GM19438 (cell line): ENCODE measurements at regions not wholly inside any gene's neighbourhood (a gene's known extent, or its start where the extent isn't known, plus 50 kb on each side); places are given as distances from the start of the nearest gene placed in this dataset.
"Not testable (repeated sequence)": the region's sequence is repeated elsewhere in the genome, so short reads cannot be mapped to it uniquely, and the experiment has no call there.

Source experiments
- ATAC-seq: cut with Tn5 transposase; IDR thresholded peaks from one replicate; pipeline ENCODE4 v1.9.1; 2021; ENCODE audit warnings: low read depth; ENCODE audit not compliant: unreplicated experiment

GRCh38 chr16:29311461-29312344, 94.8 kb downstream of the NPIPB11 start:
- ATAC-seq = no peak

- ATAC-seq = no peak
Observed at GRCh38 chr16:29310852-29311314, 95.6 kb downstream of the NPIPB11 start.

- ATAC-seq = not testable (repeated sequence)
Observed at GRCh38 chr16:29310243-29310642, 96.3 kb downstream of the NPIPB11 start.

DNA sequence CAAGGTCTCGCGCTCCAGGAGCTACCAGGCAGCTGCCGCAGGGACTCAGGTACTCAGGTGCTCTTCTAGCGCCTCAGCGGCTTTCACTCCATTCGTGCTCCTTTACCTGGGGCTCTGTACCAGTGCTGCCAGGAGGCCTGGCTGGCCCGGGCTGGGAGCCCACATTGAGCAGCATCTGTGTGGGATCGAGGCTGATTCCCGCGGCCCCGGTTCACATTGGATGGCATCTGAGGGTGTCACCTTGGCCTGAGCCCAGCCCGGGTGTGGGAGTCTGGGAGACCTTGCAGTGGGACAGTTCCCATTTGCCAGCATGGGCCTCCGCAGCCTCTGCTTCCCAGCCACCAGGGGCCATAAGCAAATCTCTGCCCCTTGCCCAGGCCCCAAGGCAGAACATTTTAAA, 96.9 kb downstream of the NPIPB11 start:
- ATAC-seq = not testable (repeated sequence)

DNA sequence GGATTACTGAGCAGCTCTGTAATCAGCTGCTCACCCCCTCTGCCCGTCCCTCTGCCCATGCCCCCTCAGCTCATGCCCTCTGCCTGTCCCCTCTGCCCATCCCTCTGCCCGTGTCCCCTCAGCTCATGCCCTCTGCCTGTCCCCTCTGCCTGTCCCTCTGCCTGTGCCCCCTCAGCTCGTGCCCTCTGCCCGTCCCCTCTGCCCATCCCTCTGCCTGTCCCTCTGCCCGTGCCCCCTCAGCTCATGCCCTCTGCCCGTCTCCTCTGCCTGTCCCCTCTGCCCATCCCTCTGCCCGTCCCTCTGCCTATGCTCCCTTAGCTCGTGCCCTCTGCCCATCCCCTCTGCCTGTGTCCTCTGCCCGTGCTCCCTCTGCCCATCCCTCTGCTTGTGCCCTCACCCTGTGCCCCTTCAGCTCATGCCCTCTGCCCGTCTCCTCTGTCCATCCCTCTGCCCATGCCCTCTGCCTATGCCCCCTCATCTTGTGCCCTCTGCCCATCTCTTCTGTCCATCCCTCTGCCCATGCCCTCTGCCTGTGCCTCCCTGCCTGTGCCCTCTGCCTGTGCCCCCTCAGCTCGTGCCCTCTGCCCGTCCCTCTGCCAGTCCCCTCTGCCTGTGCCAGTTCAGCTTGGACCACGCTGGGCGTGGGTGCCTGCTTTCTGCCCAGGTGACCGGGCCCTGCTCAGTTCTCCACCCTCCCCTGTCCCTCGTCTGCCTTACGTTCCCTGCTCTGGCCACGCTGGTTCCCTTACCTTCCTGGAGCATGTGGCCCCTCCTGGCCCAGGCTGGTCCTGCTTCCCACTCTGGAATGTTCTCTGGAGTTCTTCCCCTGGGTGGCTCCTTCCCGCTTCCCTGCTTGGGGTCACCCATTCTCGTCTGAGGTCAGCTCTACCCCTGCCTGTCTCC, 97.6 kb downstream of the NPIPB11 start:
- no peak for ATAC-seq

GRCh38 chr16:29307598-29308507, 98.7 kb downstream of the NPIPB11 start:
- no peak for ATAC-seq

DNA sequence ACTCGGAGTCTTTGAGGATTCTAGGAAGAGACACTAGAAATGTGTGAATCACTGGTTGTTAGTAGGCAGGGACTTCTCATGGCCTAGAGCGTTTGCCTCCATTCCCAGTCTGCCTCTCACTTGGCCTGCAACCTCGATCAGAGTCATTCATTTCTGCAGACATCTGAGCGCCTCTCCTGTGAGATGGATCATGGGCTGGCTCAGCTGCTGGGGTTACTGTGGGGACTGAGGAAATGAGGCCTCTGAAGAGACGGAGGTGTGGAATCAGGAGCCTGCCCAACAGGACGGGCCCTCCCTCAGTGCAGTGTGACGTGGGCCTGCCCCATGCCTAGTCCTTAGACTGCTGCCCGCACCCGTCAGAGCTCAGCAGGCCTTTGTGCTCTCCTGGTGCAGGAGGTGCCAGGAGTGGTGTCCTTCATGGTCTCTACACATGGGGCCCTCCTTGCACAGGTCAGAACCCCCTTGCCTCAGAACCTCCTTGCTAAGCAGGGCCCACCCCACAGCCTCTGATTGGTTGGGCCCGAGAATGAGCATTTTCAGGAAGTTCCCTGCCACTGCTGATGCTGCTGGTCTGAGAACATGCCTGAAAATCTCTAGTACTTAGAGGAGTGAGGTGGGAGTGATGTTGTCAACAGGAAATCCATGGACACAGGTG, 99.4 kb downstream of the NPIPB11 start:
- ATAC-seq = no peak

DNA sequence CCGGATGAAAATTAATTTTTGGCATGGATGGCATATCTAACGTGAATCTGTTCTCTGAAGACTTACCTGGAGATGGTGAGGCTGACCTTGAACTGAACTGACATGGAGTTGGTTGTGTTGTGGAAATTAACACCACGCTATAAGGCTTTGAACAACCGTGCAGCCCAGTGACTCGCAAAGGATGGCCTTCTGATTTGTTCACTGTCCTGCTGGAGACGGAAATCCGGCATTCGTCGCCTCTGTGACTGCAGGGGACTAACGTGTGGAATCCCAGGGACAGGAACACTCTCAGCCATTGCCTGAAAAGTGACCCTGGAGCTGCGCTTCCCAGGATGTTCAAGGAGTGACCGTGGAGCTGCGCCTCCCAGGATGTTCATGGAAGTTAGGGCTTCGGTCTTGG, 100.3 kb downstream of the NPIPB11 start:
- no peak for ATAC-seq

GRCh38 chr16:29305018-29305417, 101.5 kb downstream of the NPIPB11 start:
- not testable (repeated sequence) for ATAC-seq

DNA sequence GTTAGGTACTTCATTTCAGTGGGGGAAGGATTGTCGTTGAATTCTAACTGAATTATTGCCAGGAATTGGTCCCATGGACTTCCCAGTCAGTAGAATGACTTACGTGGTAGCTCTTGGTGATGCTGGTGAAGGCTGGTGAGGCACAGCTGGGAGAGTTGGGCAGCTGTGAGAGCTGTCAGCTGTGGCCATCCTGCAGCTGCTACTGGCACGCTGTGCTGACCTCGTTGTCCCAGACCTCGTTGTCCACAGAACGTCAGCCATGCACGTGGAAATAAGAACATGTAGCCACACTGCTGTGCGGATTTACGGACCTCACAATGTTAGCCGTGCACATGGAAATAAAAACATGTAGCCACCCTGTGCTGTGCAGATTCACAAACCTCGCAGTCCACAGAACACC, 102.3 kb downstream of the NPIPB11 start:
- no peak for ATAC-seq

GRCh38 chr16:29303520-29303919, 103.0 kb downstream of the NPIPB11 start:
- ATAC-seq = no peak

- ATAC-seq = no peak
Observed at GRCh38 chr16:29302976-29303375, 103.5 kb downstream of the NPIPB11 start.

- not testable (repeated sequence) for ATAC-seq
Observed at GRCh38 chr16:29302433-29302832, 104.1 kb downstream of the NPIPB11 start.

DNA sequence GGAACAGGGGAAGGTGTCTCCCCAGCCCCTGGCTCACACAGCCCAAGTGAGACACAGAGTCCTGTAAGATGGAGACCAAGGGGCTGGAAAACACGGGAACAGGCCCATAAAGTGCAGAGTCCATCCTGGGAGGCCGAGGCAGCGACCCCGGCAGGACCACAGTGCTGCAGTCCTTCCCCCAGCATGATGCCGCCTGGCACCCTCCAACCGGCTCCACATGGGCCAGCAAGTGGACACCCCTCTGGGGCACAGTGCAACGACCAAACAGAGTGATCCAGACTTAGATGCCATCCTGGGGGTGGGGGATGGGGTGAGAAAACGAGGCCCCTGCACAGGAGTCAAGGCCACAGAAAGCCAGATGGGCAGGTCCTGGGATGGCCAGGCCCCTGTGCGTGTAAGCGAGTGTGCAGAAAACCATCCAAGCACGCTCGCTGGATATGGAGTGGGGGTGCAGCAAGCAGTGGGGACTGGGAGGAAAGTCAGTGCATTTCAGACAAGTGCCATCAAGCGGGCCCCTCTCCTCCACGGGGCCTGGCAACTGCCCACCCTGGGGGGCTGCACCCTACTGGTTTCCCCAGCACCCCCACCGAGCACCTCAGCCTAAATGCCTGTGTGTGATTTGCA, 104.7 kb downstream of the NPIPB11 start:
- not testable (repeated sequence) for ATAC-seq

- not testable (repeated sequence) for ATAC-seq
Observed at GRCh38 chr16:29300541-29301535, 105.7 kb downstream of the NPIPB11 start.

- ATAC-seq = not testable (repeated sequence)
Observed at GRCh38 chr16:29300030-29300491, 106.5 kb downstream of the NPIPB11 start.

GRCh38 chr16:29298997-29299396, 107.5 kb downstream of the NPIPB11 start:
- not testable (repeated sequence) for ATAC-seq

GRCh38 chr16:29298307-29298706, 108.2 kb downstream of the NPIPB11 start:
- not testable (repeated sequence) for ATAC-seq
